ENCODE measurements at regions not wholly inside any gene's neighbourhood (a gene's known extent, or its start where the extent isn't known, plus 50 kb on each side); places are given as distances from the start of the nearest gene placed in this dataset.

- Mint-ChIP-seq H3K4me1 (ENCODE audit: low read depth) (no peaks in the 10 kb centered on the region), H3K4me3 (ENCODE audit: unreplicated experiment) (no peak overlapping the region), H3K36me3 (ENCODE audit: low read depth) (no peaks in the 10 kb centered on the region), H3K27ac (ENCODE audit: unreplicated experiment) (no peak overlapping the region), H3K27me3 (ENCODE audit: low read depth) (peaks cover 4% of the 10 kb centered on the region), H3K9me3 (ENCODE audit: low read depth) (no peaks in the 10 kb centered on the region)
- DNase-seq (ENCODE audit: low spot score) = no peak
- TF ChIP-seq CTCF (IDR thresholded peaks at IDR 0.05) = no peak
These were observed 82.2 kb upstream of the ATP1B1 start for GRCh38 chr1:169024255-169024654.

DNA sequence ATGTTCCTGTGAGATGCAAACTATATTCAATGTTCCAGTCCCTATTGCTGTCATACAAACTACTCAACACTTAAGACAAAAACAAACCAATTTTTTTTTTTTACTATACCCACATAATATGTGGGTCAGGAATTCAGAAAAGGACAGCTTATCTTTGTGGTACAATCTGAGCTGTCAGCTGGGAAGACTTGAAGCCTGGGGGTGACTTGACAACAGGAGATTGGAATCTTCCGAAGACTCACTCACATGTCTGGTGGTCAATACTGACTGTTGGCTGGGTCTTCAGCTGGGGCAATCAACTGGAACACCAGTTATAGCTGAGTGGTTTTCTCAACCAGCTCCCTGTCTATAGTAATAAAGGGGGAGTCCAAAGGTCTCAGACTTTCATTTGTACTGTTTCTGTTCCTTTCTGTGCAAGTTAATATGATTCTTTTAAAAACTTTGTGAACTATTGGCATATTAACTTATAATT is 81.7 kb upstream of the ATP1B1 start:
- no peak for DNase-seq (ENCODE audit: low spot score)
- no peak for TF ChIP-seq CTCF (IDR thresholded peaks at IDR 0.05)
- no peaks in the 10 kb centered on the region for H3K36me3 Mint-ChIP-seq (ENCODE audit: low read depth)
- no peaks in the 10 kb centered on the region for H3K9me3 Mint-ChIP-seq (ENCODE audit: low read depth)
- no peak overlapping the region for H3K4me3 Mint-ChIP-seq (ENCODE audit: unreplicated experiment)
- no peaks in the 10 kb centered on the region for H3K4me1 Mint-ChIP-seq (ENCODE audit: low read depth)
- H3K27ac Mint-ChIP-seq (ENCODE audit: unreplicated experiment) = no peak overlapping the region
- peaks cover 1% of the 10 kb centered on the region for H3K27me3 Mint-ChIP-seq (ENCODE audit: low read depth)

DNA sequence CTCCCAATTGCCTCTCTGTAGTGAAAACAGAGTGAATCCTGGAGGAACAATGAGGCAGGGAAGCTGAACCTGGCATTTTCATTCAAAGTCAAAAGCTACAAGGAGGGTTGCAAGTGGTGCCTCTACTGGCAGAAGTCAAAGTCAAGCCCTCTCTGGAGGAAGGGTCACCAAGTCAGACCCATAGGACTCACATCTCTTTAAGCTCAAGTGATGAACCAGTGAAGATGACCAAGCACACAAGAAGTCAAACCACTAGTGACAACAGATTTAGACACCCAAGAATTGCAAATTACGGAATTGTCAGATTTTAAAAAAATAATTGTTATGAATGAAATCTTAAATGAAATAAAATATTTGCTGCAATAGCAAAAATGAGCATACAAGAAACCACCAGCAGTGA is 81.1 kb upstream of the ATP1B1 start:
- H3K27me3 Mint-ChIP-seq (ENCODE audit: low read depth) = no peaks in the 10 kb centered on the region

DNA sequence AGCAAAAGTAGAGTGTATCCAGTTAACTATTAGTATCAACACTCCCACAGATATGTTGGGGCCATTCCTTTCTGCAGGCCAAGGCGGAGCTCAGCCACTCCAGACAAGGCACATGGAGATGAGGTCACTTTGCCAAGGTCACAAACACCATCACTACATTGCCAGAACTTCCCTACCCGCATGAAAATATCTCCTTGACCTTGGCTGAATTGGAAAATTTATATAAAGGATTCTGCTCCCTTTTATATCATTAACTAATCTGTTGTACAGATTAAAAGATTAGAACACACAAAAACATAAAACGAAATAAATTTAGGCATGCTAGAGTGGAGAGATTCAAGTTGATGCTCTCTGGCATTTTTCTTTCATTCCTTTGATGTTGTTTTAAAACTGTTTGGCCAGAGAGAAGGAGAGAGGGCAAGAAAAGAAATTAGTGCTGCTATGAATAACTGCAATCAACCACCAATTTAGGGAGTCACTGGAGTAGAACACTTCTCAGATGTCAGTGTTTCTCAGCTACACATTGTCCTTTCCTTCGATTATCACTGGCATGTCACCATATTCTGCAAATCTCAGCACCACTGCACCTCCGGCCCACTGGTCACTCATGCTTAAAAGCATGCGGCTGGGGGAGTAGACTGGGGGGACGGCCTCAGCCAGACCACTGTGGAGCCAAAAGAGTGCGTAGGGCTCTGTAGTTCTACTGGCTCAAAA is 78.7 kb upstream of the ATP1B1 start:
- Mint-ChIP-seq H3K4me1 (ENCODE audit: low read depth) (peaks cover 4% of the 10 kb centered on the region), H3K27me3 (ENCODE audit: low read depth) (no peaks in the 10 kb centered on the region), H3K27ac (ENCODE audit: unreplicated experiment) (no peak overlapping the region), H3K36me3 (ENCODE audit: low read depth) (no peaks in the 10 kb centered on the region), H3K9me3 (ENCODE audit: low read depth) (no peaks in the 10 kb centered on the region), H3K4me3 (ENCODE audit: unreplicated experiment) (no peak overlapping the region)
- no peak for TF ChIP-seq CTCF (IDR thresholded peaks at IDR 0.05)
- no peak for DNase-seq (ENCODE audit: low spot score)

More for the DNA sequence above, 81.1 kb upstream of the ATP1B1 start:
- Mint-ChIP-seq H3K9me3 (ENCODE audit: low read depth) (no peaks in the 10 kb centered on the region), H3K4me1 (ENCODE audit: low read depth) (no peaks in the 10 kb centered on the region), H3K27ac (ENCODE audit: unreplicated experiment) (no peak overlapping the region), H3K4me3 (ENCODE audit: unreplicated experiment) (no peak overlapping the region), H3K36me3 (ENCODE audit: low read depth) (no peaks in the 10 kb centered on the region)
- no peak for DNase-seq (ENCODE audit: low spot score)
- TF ChIP-seq CTCF (IDR thresholded peaks at IDR 0.05) = no peak

DNA sequence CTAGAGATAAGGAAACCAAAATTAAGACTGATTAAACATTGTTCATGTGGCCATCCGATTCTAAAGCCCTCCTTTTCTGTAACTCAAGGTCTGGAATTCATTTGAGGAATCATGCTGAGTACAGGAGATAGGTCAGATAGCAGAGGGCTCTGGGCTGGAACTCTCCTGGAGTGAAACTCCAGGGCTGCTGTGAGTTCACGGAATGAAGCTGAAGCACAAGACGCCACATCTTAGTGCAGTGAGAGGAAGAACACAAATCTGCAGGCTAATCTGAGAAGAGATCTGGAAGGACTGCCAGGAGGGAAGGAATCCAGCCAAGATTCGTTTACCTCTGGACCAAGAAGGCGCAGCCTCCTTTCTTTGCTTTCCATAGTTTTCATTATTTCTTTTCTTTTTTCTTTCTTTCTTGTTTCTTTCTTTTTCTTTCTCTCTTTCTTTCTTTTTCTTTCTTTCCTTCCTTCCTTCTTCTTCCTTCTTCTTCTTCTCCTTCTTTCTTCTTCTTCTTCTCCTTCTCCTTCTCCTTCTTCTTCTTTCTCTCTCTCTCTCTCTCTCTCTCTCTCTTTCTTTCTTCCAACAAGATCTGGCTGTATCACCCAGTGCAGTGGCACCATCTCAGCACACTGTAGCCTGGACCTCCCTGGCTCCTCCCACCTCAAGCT is 74.8 kb upstream of the ATP1B1 start:
- Mint-ChIP-seq H3K4me1 (ENCODE audit: low read depth) (peaks cover 4% of the 10 kb centered on the region), H3K4me3 (ENCODE audit: unreplicated experiment) (no peak overlapping the region), H3K27ac (ENCODE audit: unreplicated experiment) (no peak overlapping the region), H3K9me3 (ENCODE audit: low read depth) (no peaks in the 10 kb centered on the region), H3K27me3 (ENCODE audit: low read depth) (no peaks in the 10 kb centered on the region), H3K36me3 (ENCODE audit: low read depth) (no peaks in the 10 kb centered on the region)
- DNase-seq (ENCODE audit: low spot score) = no peak
- no peak for TF ChIP-seq CTCF (IDR thresholded peaks at IDR 0.05)
